SH-SY5Y (cell line): ENCODE measurements at regions not wholly inside any gene's neighbourhood (a gene's known extent, or its start where the extent isn't known, plus 50 kb on each side); places are given as distances from the start of the nearest gene placed in this dataset.

Source experiments
- GATA2 ChIP-seq: IDR thresholded peaks from 2 replicates; pipeline ENCODE4 v1.6.1; 2011; ENCODE audit warnings: mild to moderate bottlenecking, low read depth, low read length
- GATA3 ChIP-seq: IDR thresholded peaks from 2 replicates; pipeline ENCODE4 v1.6.1; 2011; ENCODE audit warnings: low read depth, mild to moderate bottlenecking, low read length, moderate library complexity

- TF ChIP-seq GATA3 = no peak
- no peak for TF ChIP-seq GATA2
These were observed 802.0 kb downstream of the C12orf50 start for GRCh38 chr12:87227162-87227561.
